HEK293 (cell line): ENCODE measurements at regions not wholly inside any gene's neighbourhood (a gene's known extent, or its start where the extent isn't known, plus 50 kb on each side); places are given as distances from the start of the nearest gene placed in this dataset.

ENCODE experiments used
- CTCF ChIA-PET: fragments of 350-600 bp; formaldehyde crosslinking; extraction: SDS; loops from one replicate; lab custom pipeline; 2021; ENCODE audit warnings: antibody characterized with exemption; lab: Yijun Ruan, JAX
- POLR2A ChIA-PET: fragments of 300-600 bp; formaldehyde crosslinking; extraction: SDS; loops from one replicate; lab custom pipeline; 2020; ENCODE audit warnings: antibody characterized with exemption, inconsistent platforms; lab: Yijun Ruan, JAX
- H3K27ac ChIP-seq: fragments of 200-500 bp; sonication (Bioruptor generic); 2 replicates; pipeline ENCODE4 v1.5.1; 2014; ENCODE audit warnings: low read depth, low read length, control low read depth, inconsistent platforms; ENCODE audit errors: extremely low read depth
- H3K36me3 ChIP-seq, 2 experiments: fragments of 200-500 bp in 1 of 2; sonication (Bioruptor generic) in 1 of 2; 1 replicate in 1 of 2; 2 replicates in 1 of 2; pipeline ENCODE4 v1.5.1; 2014 to 2017; ENCODE audit warnings: inconsistent platforms in 2 of 2, low read length in 2 of 2; ENCODE audit not compliant: control insufficient read depth in 2 of 2, insufficient read depth in 1 of 2
- H3K4me1 ChIP-seq: fragments of 200-500 bp; sonication (Bioruptor generic); 2 replicates; pipeline ENCODE4 v1.5.1; 2014; ENCODE audit warnings: mild to moderate bottlenecking, low read length, inconsistent platforms; ENCODE audit not compliant: control insufficient read depth, insufficient read depth
- H3K4me3 ChIP-seq: 2 replicates; pipeline ENCODE4 v1.5.1; 2011; ENCODE audit warnings: low read depth, mild to moderate bottlenecking, control low read depth, low read length, moderate library complexity
- H3K9me3 ChIP-seq: fragments of 200-500 bp; sonication (Bioruptor generic); 2 replicates; pipeline ENCODE4 v1.5.1; 2014; ENCODE audit warnings: low read depth, low read length, inconsistent platforms; ENCODE audit not compliant: control insufficient read depth, insufficient read depth
- HOXA7 ChIP-seq: sonication (generic); formaldehyde crosslinking; IDR thresholded peaks from 2 replicates; pipeline ENCODE4 v1.8.1; 2022; ENCODE audit warnings: missing genetic modification reagents, borderline replicate concordance
- KLF16 ChIP-seq: fragments of 450-650 bp; formaldehyde crosslinking; IDR thresholded peaks from 2 replicates; pipeline ENCODE4 v1.5.1; 2017; ENCODE audit warnings: missing biosample characterization, missing genetic modification characterization
- ZFHX2 ChIP-seq: fragments of 450-650 bp; formaldehyde crosslinking; conservative IDR thresholded peaks from 2 replicates; pipeline ENCODE4 v1.5.1; 2016; ENCODE audit warnings: missing biosample characterization, missing genetic modification characterization
- ZNF121 ChIP-seq: fragments of 450-650 bp; formaldehyde crosslinking; IDR thresholded peaks from 2 replicates; pipeline ENCODE4 v1.5.1; 2016; ENCODE audit warnings: missing biosample characterization, missing genetic modification characterization
- ZNF248 ChIP-seq: fragments of 450-650 bp; formaldehyde crosslinking; IDR thresholded peaks from 2 replicates; pipeline ENCODE4 v1.5.1; 2017; ENCODE audit warnings: missing biosample characterization, missing genetic modification characterization
- ZNF571 ChIP-seq: fragments of 450-650 bp; formaldehyde crosslinking; IDR thresholded peaks from 2 replicates; pipeline ENCODE4 v1.5.0; 2017; ENCODE audit warnings: missing biosample characterization, missing genetic modification characterization
- ZNF654 ChIP-seq: fragments of 450-650 bp; formaldehyde crosslinking; IDR thresholded peaks from 2 replicates; pipeline ENCODE4 v1.5.1; 2016; ENCODE audit warnings: low read depth, missing biosample characterization, missing genetic modification characterization
- ZNF768 ChIP-seq: fragments of 450-650 bp; formaldehyde crosslinking; IDR thresholded peaks from 2 replicates; pipeline ENCODE4 v1.5.1; 2018; ENCODE audit warnings: missing biosample characterization, mild to moderate bottlenecking, missing genetic modification characterization
- ZNF830 ChIP-seq: fragments of 450-650 bp; IDR thresholded peaks from 2 replicates; pipeline ENCODE4 v1.5.0; 2018; ENCODE audit warnings: missing biosample characterization, missing genetic modification characterization, low read depth, mild to moderate bottlenecking, moderate library complexity
- TF ChIP-seq, protein P1 (sequence below): fragments of 450-650 bp; formaldehyde crosslinking; conservative IDR thresholded peaks from 2 replicates; pipeline ENCODE4 v1.5.1; 2016; ENCODE audit warnings: low read depth, missing biosample characterization, missing genetic modification characterization
- TF ChIP-seq, protein P2 (sequence below): fragments of 450-650 bp; formaldehyde crosslinking; IDR thresholded peaks from 2 replicates; pipeline ENCODE4 v1.5.1; 2016; ENCODE audit warnings: missing biosample characterization, missing genetic modification characterization
- TF ChIP-seq, protein P3 (sequence below): fragments of 450-650 bp; formaldehyde crosslinking; IDR thresholded peaks from 2 replicates; pipeline ENCODE4 v1.5.1; 2016; ENCODE audit warnings: missing biosample characterization, missing genetic modification characterization
- TF ChIP-seq, protein P4 (sequence below): fragments of 450-650 bp; formaldehyde crosslinking; IDR thresholded peaks from 2 replicates; pipeline ENCODE4 v1.5.1; 2016; ENCODE audit warnings: missing biosample characterization, missing genetic modification characterization
- TF ChIP-seq, protein P5 (sequence below): fragments of 450-650 bp; formaldehyde crosslinking; IDR thresholded peaks from 2 replicates; pipeline ENCODE4 v1.5.1; 2017; ENCODE audit warnings: missing biosample characterization, missing genetic modification characterization
- TF ChIP-seq, protein P6 (sequence below): fragments of 450-650 bp; formaldehyde crosslinking; IDR thresholded peaks from 2 replicates; pipeline ENCODE4 v1.5.1; 2017; ENCODE audit warnings: missing biosample characterization, missing genetic modification characterization
- TF ChIP-seq, protein P7 (sequence below): fragments of 450-650 bp; formaldehyde crosslinking; IDR thresholded peaks from 2 replicates; pipeline ENCODE4 v1.5.1; 2016; ENCODE audit warnings: missing biosample characterization, missing genetic modification characterization

DNA sequence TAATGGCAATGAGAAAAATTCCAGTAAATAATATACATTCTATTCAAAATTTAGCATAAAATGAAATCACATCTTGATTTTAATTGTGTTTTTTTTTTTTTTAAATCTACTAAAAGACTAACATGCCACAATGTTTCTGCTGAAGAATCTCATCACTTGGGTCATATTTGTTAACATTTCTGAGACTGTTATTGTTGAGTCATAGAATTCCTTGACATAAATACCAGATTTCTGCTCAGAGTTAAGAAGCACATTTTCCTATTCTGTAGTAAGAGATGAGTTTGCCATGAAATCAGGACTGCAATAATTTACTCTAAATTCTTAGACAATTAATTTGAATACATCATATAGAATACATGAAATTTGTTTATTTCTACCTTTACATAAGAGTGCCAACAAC is 154.9 kb upstream of the KYNU start:
- Histone ChIP-seq H3K4me1 (no peaks in the 10 kb centered on the region), H3K9me3 (no peaks in the 10 kb centered on the region)
- TF ChIP-seq ZNF654 (tag by site-specific recombination) (no peak), KLF16 (tag by site-specific recombination) (no peak), ZNF121 (tag by site-specific recombination) (no peak), ZNF768 (tag by site-specific recombination) (no peak)
- TF ChIP-seq, protein P1, sequence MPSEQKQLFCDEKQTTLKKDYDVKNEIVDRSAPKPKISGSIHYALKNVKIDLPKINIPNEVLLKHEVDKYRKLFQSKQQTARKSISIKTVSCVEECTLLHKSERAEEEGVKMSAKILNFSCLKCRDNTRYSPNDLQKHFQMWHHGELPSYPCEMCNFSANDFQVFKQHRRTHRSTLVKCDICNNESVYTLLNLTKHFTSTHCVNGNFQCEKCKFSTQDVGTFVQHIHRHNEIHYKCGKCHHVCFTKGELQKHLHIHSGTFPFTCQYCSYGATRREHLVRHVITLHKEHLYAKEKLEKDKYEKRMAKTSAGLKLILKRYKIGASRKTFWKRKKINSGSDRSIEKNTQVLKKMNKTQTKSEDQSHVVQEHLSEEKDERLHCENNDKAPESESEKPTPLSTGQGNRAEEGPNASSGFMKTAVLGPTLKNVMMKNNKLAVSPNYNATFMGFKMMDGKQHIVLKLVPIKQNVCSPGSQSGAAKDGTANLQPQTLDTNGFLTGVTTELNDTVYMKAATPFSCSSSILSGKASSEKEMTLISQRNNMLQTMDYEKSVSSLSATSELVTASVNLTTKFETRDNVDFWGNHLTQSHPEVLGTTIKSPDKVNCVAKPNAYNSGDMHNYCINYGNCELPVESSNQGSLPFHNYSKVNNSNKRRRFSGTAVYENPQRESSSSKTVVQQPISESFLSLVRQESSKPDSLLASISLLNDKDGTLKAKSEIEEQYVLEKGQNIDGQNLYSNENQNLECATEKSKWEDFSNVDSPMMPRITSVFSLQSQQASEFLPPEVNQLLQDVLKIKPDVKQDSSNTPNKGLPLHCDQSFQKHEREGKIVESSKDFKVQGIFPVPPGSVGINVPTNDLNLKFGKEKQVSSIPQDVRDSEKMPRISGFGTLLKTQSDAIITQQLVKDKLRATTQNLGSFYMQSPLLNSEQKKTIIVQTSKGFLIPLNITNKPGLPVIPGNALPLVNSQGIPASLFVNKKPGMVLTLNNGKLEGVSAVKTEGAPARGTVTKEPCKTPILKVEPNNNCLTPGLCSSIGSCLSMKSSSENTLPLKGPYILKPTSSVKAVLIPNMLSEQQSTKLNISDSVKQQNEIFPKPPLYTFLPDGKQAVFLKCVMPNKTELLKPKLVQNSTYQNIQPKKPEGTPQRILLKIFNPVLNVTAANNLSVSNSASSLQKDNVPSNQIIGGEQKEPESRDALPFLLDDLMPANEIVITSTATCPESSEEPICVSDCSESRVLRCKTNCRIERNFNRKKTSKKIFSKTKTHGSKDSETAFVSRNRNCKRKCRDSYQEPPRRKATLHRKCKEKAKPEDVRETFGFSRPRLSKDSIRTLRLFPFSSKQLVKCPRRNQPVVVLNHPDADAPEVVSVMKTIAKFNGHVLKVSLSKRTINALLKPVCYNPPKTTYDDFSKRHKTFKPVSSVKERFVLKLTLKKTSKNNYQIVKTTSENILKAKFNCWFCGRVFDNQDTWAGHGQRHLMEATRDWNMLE (tag by site-specific recombination) = no peak
- TF ChIP-seq, protein P2, sequence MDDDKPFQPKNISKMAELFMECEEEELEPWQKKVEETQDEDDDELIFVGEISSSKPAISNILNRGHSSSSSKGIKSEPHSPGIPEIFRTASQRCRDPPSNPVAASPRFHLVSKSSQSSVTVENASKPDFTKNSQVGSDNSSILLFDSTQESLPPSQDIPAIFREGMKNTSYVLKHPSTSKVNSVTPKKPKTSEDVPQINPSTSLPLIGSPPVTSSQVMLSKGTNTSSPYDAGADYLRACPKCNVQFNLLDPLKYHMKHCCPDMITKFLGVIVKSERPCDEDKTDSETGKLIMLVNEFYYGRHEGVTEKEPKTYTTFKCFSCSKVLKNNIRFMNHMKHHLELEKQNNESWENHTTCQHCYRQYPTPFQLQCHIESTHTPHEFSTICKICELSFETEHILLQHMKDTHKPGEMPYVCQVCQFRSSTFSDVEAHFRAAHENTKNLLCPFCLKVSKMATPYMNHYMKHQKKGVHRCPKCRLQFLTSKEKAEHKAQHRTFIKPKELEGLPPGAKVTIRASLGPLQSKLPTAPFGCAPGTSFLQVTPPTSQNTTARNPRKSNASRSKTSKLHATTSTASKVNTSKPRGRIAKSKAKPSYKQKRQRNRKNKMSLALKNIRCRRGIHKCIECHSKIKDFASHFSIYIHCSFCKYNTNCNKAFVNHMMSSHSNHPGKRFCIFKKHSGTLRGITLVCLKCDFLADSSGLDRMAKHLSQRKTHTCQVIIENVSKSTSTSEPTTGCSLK (tag by site-specific recombination) = no peak
- TF ChIP-seq, protein P3, sequence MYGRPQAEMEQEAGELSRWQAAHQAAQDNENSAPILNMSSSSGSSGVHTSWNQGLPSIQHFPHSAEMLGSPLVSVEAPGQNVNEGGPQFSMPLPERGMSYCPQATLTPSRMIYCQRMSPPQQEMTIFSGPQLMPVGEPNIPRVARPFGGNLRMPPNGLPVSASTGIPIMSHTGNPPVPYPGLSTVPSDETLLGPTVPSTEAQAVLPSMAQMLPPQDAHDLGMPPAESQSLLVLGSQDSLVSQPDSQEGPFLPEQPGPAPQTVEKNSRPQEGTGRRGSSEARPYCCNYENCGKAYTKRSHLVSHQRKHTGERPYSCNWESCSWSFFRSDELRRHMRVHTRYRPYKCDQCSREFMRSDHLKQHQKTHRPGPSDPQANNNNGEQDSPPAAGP (tag by site-specific recombination) = no peak
- TF ChIP-seq, protein P4, sequence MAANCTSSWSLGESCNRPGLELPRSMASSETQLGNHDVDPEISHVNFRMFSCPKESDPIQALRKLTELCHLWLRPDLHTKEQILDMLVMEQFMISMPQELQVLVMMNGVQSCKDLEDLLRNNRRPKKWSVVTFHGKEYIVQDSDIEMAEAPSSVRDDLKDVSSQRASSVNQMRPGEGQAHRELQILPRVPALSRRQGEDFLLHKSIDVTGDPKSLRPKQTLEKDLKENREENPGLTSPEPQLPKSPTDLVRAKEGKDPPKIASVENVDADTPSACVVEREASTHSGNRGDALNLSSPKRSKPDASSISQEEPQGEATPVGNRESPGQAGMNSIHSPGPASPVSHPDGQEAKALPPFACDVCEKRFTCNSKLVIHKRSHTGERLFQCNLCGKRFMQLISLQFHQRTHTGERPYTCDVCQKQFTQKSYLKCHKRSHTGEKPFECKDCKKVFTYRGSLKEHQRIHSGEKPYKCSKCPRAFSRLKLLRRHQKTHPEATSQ (tag by site-specific recombination) = no peak
- TF ChIP-seq, all 188 proteins: peak for 0
- Histone ChIP-seq H3K36me3 (no peaks in the 10 kb centered on the region), H3K4me3 (no peak overlapping the region), H3K27ac (no peak overlapping the region)
- CTCF ChIA-PET = interaction anchor here (0.7 kb wide), 1 partner anchor 95 kb away, joined by 3 read pairs; no protein-coding TSS in a partner anchor
- POLR2A ChIA-PET = no interaction called here

DNA sequence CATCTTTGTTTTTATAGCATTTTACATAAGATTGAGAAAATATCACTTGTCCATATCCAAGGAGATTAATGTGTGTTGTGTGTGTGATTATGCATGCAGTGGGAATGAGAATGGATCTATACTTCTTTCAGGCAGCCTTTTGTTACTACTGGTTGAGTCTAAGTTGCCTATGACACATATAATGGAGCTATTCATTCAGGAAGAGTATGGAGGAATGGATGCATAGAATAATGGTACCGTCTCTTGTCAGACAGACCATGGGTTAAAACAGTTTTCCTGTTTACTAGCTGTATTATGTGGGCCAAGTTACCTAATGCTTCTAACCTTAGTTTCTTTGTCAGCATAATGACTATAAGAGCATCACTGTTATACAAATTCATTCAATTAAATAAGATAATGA is 155.4 kb upstream of the KYNU start:
- Histone ChIP-seq H3K36me3 (no peaks in the 10 kb centered on the region), H3K27ac (no peak overlapping the region), H3K4me1 (no peaks in the 10 kb centered on the region), H3K4me3 (no peak overlapping the region), H3K9me3 (no peaks in the 10 kb centered on the region)
- POLR2A ChIA-PET = no interaction called here
- TF ChIP-seq, protein P5, sequence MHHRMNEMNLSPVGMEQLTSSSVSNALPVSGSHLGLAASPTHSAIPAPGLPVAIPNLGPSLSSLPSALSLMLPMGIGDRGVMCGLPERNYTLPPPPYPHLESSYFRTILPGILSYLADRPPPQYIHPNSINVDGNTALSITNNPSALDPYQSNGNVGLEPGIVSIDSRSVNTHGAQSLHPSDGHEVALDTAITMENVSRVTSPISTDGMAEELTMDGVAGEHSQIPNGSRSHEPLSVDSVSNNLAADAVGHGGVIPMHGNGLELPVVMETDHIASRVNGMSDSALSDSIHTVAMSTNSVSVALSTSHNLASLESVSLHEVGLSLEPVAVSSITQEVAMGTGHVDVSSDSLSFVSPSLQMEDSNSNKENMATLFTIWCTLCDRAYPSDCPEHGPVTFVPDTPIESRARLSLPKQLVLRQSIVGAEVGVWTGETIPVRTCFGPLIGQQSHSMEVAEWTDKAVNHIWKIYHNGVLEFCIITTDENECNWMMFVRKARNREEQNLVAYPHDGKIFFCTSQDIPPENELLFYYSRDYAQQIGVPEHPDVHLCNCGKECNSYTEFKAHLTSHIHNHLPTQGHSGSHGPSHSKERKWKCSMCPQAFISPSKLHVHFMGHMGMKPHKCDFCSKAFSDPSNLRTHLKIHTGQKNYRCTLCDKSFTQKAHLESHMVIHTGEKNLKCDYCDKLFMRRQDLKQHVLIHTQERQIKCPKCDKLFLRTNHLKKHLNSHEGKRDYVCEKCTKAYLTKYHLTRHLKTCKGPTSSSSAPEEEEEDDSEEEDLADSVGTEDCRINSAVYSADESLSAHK (tag by site-specific recombination) = no peak
- TF ChIP-seq, protein P6, sequence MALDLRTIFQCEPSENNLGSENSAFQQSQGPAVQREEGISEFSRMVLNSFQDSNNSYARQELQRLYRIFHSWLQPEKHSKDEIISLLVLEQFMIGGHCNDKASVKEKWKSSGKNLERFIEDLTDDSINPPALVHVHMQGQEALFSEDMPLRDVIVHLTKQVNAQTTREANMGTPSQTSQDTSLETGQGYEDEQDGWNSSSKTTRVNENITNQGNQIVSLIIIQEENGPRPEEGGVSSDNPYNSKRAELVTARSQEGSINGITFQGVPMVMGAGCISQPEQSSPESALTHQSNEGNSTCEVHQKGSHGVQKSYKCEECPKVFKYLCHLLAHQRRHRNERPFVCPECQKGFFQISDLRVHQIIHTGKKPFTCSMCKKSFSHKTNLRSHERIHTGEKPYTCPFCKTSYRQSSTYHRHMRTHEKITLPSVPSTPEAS = no peak
- no peak for TF ChIP-seq ZFHX2
- TF ChIP-seq ZNF248 = no peak
- no peak for TF ChIP-seq ZNF830 (tag by site-specific recombination)
- TF ChIP-seq, protein P7, sequence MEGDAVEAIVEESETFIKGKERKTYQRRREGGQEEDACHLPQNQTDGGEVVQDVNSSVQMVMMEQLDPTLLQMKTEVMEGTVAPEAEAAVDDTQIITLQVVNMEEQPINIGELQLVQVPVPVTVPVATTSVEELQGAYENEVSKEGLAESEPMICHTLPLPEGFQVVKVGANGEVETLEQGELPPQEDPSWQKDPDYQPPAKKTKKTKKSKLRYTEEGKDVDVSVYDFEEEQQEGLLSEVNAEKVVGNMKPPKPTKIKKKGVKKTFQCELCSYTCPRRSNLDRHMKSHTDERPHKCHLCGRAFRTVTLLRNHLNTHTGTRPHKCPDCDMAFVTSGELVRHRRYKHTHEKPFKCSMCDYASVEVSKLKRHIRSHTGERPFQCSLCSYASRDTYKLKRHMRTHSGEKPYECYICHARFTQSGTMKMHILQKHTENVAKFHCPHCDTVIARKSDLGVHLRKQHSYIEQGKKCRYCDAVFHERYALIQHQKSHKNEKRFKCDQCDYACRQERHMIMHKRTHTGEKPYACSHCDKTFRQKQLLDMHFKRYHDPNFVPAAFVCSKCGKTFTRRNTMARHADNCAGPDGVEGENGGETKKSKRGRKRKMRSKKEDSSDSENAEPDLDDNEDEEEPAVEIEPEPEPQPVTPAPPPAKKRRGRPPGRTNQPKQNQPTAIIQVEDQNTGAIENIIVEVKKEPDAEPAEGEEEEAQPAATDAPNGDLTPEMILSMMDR (tag by site-specific recombination) = no peak
- TF ChIP-seq ZNF571 (tag by site-specific recombination) = no peak
- TF ChIP-seq HOXA7 = no peak
- CTCF ChIA-PET = interaction anchor here (0.7 kb wide), 1 partner anchor 94 kb away, joined by 3 read pairs; no protein-coding TSS in a partner anchor
